Loucy (cell line): ENCODE measurements at regions not wholly inside any gene's neighbourhood (a gene's known extent, or its start where the extent isn't known, plus 50 kb on each side); places are given as distances from the start of the nearest gene placed in this dataset.

ENCODE experiments used
- H2AFZ ChIP-seq: fragments of 200-600 bp; sonication (generic); 2 replicates; pipeline ENCODE4 v1.6.0; 2016; ENCODE audit warnings: antibody characterized with exemption, mild to moderate bottlenecking, low read length, moderate library complexity
- H3F3A ChIP-seq: fragments of 200-600 bp; 2 replicates; pipeline ENCODE4 v1.6.0; 2016; ENCODE audit warnings: antibody characterized with exemption, low read depth, mild to moderate bottlenecking
- H3K27me3 ChIP-seq: fragments of 200-600 bp; sonication (generic); 2 replicates; pipeline ENCODE4 v1.6.1; 2014; ENCODE audit warnings: low read length, mild to moderate bottlenecking; ENCODE audit not compliant: insufficient read depth, poor library complexity, severe bottlenecking
- H3K36me3 ChIP-seq: fragments of 200-600 bp; sonication (generic); 2 replicates; pipeline ENCODE4 v1.6.1; 2016; ENCODE audit warnings: low read length; ENCODE audit not compliant: insufficient read depth
- H3K4me1 ChIP-seq: fragments of 200-600 bp; sonication (generic); 2 replicates; pipeline ENCODE4 v1.5.1; 2014; ENCODE audit warnings: low read length, mild to moderate bottlenecking; ENCODE audit not compliant: insufficient read depth, poor library complexity, severe bottlenecking
- H3K4me2 ChIP-seq: fragments of 200-600 bp; sonication (generic); 2 replicates; pipeline ENCODE4 v1.6.0; 2014; ENCODE audit warnings: antibody characterized with exemption, low read length, low read depth, mild to moderate bottlenecking; ENCODE audit not compliant: poor library complexity, severe bottlenecking
- H3K4me3 ChIP-seq: fragments of 200-600 bp; sonication (generic); 2 replicates; pipeline ENCODE4 v1.5.1; 2014; ENCODE audit warnings: low read length, mild to moderate bottlenecking, mixed read lengths; ENCODE audit not compliant: poor library complexity, severe bottlenecking
- H3K79me2 ChIP-seq: fragments of 200-600 bp; sonication (generic); 2 replicates; pipeline ENCODE4 v1.6.1; 2014; ENCODE audit warnings: low read length; ENCODE audit not compliant: insufficient read depth
- H3K9ac ChIP-seq: fragments of 200-600 bp; sonication (generic); 2 replicates; pipeline ENCODE4 v1.6.0; 2014; ENCODE audit warnings: mild to moderate bottlenecking, low read depth, low read length, moderate library complexity; ENCODE audit not compliant: poor library complexity, severe bottlenecking
- H3K9me2 ChIP-seq: fragments of 200-600 bp; sonication (generic); replicated peaks from 2 replicates; pipeline ENCODE4 v1.6.1; 2016; ENCODE audit warnings: low read depth, low read length, mixed read lengths
- H3K9me3 ChIP-seq: fragments of 200-600 bp; sonication (generic); 2 replicates; pipeline ENCODE4 v1.6.1; 2014; ENCODE audit warnings: mild to moderate bottlenecking, antibody characterized with exemption, low read length, low read depth; ENCODE audit not compliant: insufficient read depth
- H4K20me1 ChIP-seq: fragments of 200-600 bp; sonication (generic); 2 replicates; pipeline ENCODE4 v1.6.0; 2014; ENCODE audit warnings: antibody characterized with exemption, low read length, mild to moderate bottlenecking; ENCODE audit not compliant: insufficient read depth, poor library complexity, severe bottlenecking
- CTCF ChIP-seq: fragments of 200-600 bp; sonication (generic); conservative IDR thresholded peaks from 2 replicates; pipeline ENCODE4 v1.5.1; 2014; ENCODE audit warnings: mild to moderate bottlenecking, antibody characterized with exemption, low read length
- EZH2phosphoT487 ChIP-seq: fragments of 200-600 bp; IDR thresholded peaks from 2 replicates; pipeline ENCODE4 v1.6.1; 2018; ENCODE audit warnings: antibody characterized with exemption, mild to moderate bottlenecking, moderate library complexity, borderline replicate concordance

GRCh38 chr4:123976819-123977218, 580.2 kb downstream of the SPRY1 start:
- H3K9me3 ChIP-seq = peaks cover 4% of the 10 kb centered on the region; the same call in 1 of the 2 replicates
- no peak overlapping the region for H3K9ac ChIP-seq
- no peak overlapping the region for H3K4me3 ChIP-seq
- H3F3A ChIP-seq = no peaks in the 10 kb centered on the region
- H3K4me1 ChIP-seq = no peaks in the 10 kb centered on the region
- TF ChIP-seq CTCF (no peak), EZH2phosphoT487 (no peak)
- no peak overlapping the region for H2AFZ ChIP-seq
- H3K27me3 ChIP-seq = no peaks in the 10 kb centered on the region
- H3K79me2 ChIP-seq = no peaks in the 10 kb centered on the region
- no peak overlapping the region for H3K4me2 ChIP-seq
- no peaks in the 10 kb centered on the region for H4K20me1 ChIP-seq
- H3K36me3 ChIP-seq = no peaks in the 10 kb centered on the region
- no peaks in the 10 kb centered on the region for H3K9me2 ChIP-seq

GRCh38 chr4:123977641-123978081, 581.1 kb downstream of the SPRY1 start:
- Histone ChIP-seq H3K4me2 (no peak overlapping the region), H3K4me1 (no peaks in the 10 kb centered on the region), H3F3A (no peaks in the 10 kb centered on the region), H3K9me2 (no peaks in the 10 kb centered on the region), H3K27me3 (no peaks in the 10 kb centered on the region), H3K79me2 (no peaks in the 10 kb centered on the region), H3K9me3 (peaks cover 4% of the 10 kb centered on the region; the same call in 1 of the 2 replicates), H3K9ac (no peak overlapping the region), H2AFZ (no peak overlapping the region), H3K36me3 (no peaks in the 10 kb centered on the region), H4K20me1 (no peaks in the 10 kb centered on the region), H3K4me3 (no peak overlapping the region)
- TF ChIP-seq CTCF (no peak), EZH2phosphoT487 (no peak)

GRCh38 chr4:123978637-123979036, 582.0 kb downstream of the SPRY1 start:
- H3K9me3 ChIP-seq = peaks cover 4% of the 10 kb centered on the region; the same call in 1 of the 2 replicates
- H3K79me2 ChIP-seq = no peaks in the 10 kb centered on the region
- no peak overlapping the region for H3K4me2 ChIP-seq

More at GRCh38 chr4:123978637-123979036, 582.0 kb downstream of the SPRY1 start:
- no peak overlapping the region for H2AFZ ChIP-seq
- no peaks in the 10 kb centered on the region for H3K27me3 ChIP-seq
- H3K4me1 ChIP-seq = no peaks in the 10 kb centered on the region
- no peak for TF ChIP-seq EZH2phosphoT487
- TF ChIP-seq CTCF = no peak
- no peaks in the 10 kb centered on the region for H3K9me2 ChIP-seq
- no peak overlapping the region for H3K9ac ChIP-seq
- no peaks in the 10 kb centered on the region for H3K36me3 ChIP-seq
- H3F3A ChIP-seq = no peaks in the 10 kb centered on the region
- no peak overlapping the region for H3K4me3 ChIP-seq
- H4K20me1 ChIP-seq = no peaks in the 10 kb centered on the region
